ENCODE measurements at regions not wholly inside any gene's neighbourhood (a gene's known extent, or its start where the extent isn't known, plus 50 kb on each side); places are given as distances from the start of the nearest gene placed in this dataset.

DNA sequence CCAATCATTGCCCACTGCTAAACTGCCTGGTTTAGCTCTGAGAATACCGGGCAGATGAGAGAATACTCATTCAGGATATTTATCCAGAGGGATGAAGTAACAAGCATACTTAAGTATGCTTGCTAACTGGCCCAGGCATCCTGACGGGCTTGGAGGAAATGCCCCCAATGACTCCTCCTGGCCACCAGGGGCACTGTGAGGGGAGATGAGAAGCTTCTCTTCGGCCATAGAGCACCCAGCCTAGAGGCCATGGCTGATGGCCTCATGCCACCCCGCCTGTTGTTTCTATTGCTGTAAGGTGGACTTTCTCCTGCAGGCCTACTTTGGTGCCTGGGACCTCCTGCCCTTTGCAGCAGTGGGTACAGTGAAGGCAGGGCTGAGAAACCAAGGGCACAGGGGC is 134.5 kb upstream of the FSTL4 start:
- DNase-seq (ENCODE audit: low read depth in 4 of 4, low spot score in 3 of 4): no peak

DNA sequence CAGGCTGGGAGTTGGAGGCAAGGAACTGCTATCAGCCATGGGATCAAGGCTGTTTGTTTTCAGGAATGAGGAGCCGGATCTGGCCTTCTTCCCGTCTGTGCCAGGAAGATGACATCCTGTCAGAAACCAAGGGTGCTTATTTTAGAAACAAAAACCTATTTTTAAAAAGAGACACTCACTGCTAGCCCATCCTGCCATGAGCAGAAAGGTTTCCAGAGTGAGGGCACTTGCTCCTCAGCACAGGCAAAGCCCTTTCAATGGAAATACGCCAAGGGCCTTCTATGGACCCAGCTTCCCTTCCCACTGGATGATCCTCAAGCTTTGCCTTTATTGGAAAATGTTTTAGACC is 132.6 kb upstream of the FSTL4 start:
- DNase-seq (ENCODE audit: low read depth in 4 of 4, low spot score in 3 of 4): no peak

DNA sequence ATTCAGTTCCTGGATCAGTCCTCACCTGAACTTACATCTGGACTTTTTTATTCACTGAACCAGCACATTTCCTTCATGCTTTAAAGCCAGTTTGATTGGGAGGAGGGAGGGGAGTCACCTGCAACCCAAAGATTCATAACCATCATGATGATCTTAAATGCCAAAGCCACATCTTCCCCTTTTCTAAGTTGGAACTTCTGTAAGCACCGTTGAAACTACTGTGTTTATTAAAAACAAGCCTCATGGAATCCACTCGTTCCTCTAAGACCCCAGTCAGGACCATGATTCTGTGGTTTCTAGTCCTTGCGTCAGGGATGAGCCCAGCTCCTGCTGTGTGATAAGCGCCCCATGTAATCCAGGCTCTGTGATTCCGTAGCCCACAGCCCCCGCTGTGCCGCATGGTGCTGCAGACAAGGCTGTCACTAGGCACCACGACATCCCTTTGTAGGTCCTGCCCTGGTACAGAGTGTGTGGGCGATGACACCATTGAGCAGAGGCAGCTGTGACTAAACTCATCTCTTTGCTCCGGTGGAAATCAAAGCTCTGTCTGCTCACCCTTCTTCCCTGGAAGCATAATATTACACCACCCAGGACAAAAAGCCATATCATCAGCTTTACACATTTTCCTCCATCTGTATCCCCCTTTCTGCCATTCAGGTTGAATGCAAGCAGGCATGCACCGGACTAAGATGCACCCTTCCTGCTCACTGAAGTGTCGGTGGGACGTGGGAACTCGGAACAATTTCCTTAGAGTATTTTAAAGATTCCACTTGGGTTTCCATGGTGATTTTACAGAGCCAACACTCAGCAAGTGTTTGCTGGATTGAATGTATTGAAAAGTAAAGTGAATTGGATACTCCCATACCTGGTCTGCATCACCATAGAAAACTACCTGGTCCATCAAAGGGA is 132.0 kb upstream of the FSTL4 start:
- DNase-seq (ENCODE audit: low read depth in 4 of 4, low spot score in 3 of 4): no peak

DNA sequence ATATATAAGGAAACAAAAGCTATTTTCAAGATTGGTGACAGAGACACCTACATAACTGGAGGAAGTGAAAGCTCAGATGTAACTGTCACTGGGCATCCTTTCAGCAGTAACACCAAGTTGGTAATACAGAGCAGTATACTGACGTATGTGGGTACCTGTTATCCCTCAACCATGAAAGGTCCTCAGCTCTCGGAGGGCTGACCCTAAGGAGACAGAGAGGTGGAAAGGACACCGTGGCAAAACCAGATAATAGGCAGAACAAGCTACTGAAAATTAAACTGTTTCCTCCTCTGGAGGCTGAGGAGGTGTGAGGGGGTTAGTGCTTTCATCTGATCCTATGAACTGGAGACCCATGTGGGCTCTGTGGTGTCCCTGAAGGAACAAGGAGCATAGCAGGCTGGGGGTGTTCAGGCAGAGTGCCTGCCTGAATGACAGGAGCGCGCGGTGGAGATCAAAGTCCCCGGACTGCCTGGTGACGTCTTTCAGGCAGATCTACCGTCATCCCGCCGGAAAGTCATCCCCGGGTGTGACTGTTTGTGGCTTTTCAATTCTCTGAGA is 130.2 kb upstream of the FSTL4 start:
- no peak for DNase-seq (ENCODE audit: low read depth in 4 of 4, low spot score in 3 of 4)

DNA sequence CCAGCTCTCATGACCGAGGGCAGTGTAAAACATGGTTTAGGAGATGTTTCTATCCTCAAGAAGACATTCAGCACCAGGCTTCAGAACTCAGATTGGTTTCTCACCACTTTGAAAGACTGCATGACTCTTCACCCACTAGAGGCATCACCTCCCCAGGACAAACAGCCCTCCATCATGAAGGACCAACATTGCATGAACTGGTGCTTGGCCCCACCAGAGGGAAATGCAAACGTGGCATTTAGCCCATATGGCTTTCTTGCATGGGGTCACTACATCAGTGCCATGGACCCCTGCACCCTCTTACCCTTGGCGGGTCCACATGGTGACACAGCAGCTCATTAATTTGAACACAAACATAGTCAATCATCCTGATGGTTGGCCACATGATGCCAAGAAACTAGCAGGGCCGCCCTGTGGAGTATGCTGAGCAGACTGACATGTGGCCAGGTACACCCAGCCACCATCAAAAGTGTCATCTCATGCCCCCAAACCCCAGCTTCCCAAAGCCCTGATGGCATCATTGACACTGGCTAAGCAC is 129.5 kb upstream of the FSTL4 start:
- DNase-seq (ENCODE audit: low read depth in 4 of 4, low spot score in 3 of 4): no peak

DNA sequence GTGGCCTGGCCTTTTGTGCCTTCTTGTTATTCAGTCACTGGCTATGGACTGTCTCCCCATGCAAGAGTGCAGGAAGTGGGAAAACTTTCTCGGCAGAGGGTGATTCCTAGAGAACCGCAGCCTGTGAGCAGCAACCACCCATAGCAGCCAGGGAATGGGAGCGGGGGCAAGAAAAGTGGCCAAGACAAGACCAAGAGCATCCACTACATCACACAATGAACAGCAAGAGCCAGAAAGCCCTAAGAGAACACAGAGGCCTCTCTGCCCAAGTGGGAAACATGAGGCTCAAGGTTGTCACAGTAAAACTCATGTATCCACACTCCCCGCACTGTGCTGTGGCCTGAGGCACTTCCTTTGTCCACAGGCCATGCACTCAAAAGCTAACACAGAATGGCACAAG is 129.1 kb upstream of the FSTL4 start:
- DNase-seq (ENCODE audit: low read depth in 4 of 4, low spot score in 3 of 4): no peak

DNA sequence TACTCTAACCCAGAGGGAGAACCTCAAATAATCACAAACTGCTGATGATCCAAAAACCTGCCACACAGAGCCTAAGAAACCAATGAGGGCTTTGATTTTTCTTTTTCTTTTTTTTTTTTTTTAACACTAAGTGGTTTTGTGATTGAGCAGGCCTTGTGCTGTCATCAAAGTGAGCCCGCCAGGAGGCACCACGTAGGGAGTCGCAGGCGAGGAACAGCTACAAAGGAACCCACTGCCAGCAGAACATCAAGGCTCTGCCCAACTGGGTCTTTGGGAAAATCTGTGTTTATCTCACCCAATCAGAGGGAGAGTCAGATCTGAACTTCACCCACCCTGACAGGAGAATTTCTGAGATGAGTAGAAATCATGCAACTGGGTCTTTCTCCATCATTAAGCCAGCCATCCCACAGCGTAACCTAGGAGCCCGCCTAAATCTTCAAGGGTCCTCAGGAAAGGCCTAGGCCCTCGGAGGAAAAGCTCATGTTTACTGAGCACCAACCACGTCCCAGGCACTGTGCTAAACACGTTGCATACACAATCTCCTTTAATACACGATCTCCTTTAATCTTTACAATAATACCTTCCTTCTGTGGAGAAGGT is 126.9 kb upstream of the FSTL4 start:
- no peak for DNase-seq (ENCODE audit: low read depth in 4 of 4, low spot score in 3 of 4)

DNA sequence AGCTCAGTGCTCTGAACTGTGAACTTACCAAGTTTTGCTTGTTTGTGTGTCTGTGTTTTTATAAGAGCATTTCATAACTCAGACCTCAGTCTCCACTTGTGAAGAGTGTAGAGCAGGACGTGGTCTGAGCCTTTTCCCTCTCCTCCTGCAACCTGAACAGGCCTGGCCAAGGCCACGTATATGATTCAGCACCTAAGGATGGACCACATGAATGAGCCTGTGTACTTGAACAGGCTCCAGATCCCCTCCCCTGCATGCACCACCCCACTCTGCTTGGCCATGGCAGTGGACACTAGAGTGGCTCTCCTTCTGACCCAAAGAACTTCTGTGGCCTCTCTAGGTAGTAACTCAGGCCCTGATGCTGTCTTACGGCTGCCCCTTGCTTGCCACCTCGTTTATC is 125.9 kb upstream of the FSTL4 start:
- DNase-seq (ENCODE audit: low read depth in 4 of 4, low spot score in 3 of 4): no peak

DNA sequence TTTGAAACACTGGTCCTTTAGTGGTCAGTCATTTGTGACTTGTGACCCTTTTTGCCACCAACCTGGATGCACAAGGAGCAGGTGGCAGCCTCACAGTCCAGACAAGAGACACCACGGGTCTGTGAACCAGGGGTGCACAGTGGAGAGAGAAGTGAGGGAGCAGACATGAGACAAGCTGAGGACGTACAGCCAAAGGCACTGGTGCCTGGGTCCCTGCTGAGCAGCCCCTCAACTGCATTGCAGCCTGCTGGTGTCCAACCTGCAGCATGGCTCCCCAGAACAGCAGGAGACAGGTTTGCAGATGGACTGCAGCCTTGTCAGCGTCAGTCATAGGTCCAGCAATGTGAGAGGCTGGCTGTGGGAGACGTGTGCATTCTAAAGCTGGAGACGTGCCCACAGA is 124.2 kb upstream of the FSTL4 start:
- DNase-seq (ENCODE audit: low read depth in 4 of 4, low spot score in 3 of 4): no peak

DNA sequence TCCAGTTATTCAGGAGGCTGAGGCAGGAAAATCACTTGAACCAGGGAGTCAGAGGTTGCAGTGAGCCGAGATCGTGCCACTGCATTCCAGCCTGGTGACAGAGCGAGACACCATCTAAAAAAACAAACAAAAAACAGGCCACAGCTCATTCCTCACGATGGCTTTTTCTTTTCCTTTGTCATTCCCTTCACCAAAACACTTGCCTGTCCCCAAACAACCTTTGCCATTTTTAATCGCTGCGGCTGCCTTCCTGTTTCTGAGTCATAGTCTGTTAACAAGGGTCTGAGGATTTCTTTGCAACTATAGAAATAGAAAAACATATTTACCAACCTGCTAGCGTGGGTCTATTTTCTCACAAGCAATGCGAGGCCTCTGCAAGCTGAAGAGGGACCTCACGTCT is 123.0 kb upstream of the FSTL4 start:
- no peak for DNase-seq (ENCODE audit: low read depth in 4 of 4, low spot score in 3 of 4)

DNA sequence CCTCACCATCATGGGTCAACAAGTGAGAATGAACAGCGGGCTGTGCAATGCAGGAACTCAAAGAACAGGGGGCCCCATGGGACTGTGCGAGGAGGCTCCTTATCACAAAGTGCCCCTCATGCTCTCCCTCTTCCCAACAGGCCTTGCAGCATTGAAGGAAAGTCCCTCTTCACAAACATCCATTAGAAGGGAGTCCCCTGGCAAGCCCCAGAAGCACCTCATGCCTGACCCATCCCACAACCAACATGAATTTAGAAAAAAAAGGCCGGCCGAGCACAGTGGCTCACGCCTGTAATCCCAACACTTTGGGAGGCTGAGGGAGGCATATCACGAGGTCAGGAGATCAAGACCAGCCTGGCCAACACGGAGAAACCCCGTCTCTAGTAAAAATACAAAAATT is 122.6 kb upstream of the FSTL4 start:
- no peak for DNase-seq (ENCODE audit: low read depth in 4 of 4, low spot score in 3 of 4)

DNA sequence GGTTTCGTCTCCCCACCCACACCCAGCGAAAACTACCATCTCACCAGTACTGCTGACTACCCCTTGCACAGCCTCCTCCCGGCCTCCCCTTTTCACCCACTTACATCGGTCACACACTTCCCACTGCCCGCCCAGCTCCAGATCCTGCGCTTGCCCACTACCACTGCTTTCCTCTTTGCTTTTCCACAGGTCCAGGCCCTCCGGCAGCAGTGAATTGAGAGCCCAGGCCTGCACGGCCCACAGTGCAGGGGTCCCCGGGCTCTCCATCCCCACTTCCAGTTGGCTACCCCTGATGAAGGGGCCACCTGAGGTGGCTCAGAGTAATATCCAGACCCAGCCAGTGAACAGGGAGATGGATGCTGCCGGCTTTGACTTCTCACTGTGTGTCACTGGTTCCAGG is 120.2 kb upstream of the FSTL4 start:
- DNase-seq (ENCODE audit: low read depth in 4 of 4, low spot score in 3 of 4): no peak

DNA sequence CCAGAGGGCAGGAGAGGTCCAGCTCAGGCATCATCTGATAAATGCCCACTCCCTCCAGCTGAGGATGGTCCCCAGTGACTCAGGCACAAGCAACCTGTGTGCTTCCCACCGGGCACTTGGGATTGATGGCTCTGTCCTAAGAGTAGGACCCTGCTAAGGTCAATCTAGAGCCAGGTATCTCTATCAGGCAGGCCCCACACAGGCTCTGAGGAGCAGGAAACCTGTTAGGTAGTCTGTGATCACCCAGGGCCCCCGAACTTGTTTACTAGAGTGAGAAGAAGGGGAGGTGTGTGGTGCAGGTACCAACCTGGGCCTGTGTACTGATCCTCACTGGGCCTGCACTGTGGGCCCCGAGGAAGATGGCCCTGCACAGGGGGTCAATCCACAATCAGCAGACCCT is 119.6 kb upstream of the FSTL4 start:
- DNase-seq (ENCODE audit: low read depth in 4 of 4, low spot score in 3 of 4): no peak

DNA sequence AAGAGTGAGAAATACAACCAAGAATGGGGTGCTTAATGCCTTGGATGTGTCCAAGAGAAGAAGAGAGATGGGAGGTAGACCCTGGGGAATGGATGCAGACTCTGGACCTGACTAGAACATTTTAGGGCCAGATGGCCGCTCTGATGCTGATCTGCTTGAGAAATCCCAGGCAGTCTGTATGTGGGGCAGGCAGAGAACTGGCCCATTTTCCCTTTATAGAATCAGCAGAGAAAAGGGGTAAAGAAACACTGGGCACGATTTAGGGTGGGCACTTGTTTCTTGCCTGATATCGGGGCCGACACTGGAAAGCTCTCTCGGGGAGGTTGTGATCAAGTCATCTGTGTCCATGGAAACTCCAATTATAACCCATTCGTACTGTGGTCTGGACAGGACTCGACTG is 118.5 kb upstream of the FSTL4 start:
- no peak for DNase-seq (ENCODE audit: low read depth in 4 of 4, low spot score in 3 of 4)

DNA sequence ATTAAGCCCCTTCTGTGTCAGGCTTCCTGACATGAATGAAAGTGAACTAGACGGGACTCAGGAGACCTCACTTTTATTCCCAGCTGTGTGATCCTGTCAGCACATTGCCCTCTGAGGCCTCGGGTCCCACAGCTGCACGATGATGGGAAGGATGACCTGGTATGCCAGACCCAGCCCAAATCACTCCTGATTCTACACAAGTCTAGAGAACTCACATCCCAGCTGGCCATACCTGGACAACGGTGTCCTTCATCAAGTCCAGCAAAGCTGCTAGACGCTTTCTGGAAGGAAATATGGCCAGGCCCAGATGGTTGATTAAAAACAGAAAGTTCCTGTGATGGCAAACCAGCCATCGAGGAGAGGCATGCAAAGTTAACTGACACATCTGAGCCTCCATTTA is 118.0 kb upstream of the FSTL4 start:
- DNase-seq (ENCODE audit: low read depth in 4 of 4, low spot score in 3 of 4): no peak

DNA sequence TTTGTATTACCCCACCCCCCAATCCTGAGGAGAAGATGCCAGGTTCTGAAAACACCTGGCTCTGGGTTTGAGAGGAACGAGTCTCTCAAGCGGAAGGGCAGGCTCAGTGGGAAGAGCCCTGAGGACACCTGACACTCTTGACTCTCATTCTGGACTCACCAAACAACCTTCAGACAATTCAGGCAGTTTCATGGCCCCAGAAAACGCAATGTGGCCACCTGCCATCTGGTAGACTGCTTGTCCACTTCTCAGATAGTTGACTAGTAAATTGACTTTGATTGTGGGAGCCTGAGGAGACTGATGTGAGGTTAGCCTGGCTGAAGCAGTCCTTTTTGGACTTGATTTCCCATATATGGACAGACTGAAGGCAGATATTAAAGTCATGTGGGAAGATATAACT is 117.5 kb upstream of the FSTL4 start:
- DNase-seq (ENCODE audit: low read depth in 4 of 4, low spot score in 3 of 4): no peak

DNA sequence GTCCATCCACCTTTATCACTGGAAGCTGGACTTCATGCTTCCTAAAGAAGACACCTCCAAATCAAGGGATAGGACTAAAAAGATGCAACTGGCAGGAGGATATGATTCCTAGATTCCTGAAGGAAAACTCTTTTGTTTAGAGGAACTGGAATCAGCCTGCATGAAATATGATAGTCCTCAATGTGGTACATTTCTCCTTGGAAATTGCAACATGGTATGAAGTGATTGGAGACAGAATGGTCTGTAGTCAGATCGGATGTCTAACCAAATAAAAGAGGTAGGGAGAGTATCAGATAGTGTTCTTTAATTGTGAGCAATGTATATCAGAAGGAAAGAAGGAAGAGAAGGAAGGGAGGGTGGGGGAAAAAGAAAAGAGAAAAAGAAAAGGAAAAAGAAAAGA is 116.1 kb upstream of the FSTL4 start:
- no peak for DNase-seq (ENCODE audit: low read depth in 4 of 4, low spot score in 3 of 4)

DNA sequence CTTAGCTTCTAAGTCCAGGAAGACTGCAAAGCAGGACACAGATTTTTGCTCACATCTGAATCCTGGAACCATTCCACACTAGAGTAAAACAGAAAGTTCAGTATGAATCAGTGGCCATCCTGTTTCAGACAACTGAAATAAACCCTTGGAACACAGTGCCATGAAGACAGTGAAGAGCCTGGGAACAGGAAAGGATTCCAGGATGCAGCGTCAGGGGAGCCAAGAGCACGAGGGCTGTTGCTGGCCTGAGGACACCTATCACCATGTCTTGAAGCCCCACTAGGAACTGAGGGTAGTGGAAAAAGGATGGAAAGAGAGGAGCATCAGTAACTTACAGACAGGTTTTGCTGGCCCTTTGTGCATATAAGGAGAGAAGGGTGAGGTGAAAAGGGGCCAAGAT is 115.3 kb upstream of the FSTL4 start:
- no peak for DNase-seq (ENCODE audit: low read depth in 4 of 4, low spot score in 3 of 4)

DNA sequence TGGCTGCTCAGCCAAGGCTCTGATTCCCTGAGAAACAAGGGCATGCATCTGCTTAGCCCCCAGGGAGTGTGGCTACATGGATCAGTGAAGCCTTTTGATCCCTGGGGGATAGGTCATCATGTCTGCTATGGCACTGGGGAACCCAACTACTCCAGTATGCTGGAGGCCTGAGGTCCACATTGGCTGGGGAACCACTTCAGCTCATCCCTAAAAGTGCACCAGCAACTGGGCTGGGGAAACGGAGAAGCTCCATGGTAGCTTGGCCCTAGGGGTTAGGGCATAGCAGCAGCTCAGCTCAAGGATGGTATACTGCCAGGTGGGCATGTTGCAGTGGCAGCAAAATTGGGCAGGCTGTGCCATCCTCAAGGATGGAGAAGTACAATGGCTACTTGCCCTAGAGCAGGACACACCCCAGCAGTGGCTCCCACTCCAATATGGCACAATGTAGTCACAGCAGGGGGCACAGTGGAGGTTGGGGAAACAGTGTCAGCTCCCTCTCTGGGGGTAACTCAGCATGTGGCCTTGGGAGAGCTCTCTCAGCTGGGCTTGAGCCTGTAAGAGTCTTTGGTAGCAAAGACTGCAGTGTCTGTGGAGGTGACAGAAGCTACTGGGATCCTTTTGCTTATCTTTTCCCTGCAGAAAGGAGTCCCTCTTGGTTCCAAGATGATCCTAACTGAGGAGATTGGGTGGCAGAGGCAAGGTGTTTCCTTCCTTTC is 111.5 kb upstream of the FSTL4 start:
- DNase-seq (ENCODE audit: low read depth in 4 of 4, low spot score in 3 of 4): no peak

DNA sequence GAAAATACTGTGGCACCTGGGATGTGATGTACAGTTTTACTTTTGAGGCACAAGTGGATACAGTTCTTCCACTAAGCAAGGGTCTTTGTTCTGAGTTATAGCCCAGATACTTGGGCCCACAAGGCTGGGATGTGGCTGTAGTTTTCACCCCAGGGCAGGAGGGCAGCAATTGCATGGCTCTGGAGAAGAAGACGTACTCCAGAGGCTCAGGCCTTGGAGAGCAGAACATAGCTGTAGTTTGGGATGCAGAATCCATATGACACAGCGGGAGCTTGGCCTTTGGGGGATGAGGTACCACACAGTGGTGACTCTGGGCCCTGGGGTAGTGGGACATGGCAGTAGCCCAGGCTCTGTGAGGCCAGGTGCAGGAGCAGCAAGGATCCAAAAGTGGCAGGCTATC is 110.8 kb upstream of the FSTL4 start:
- DNase-seq (ENCODE audit: low read depth in 4 of 4, low spot score in 3 of 4): no peak

DNA sequence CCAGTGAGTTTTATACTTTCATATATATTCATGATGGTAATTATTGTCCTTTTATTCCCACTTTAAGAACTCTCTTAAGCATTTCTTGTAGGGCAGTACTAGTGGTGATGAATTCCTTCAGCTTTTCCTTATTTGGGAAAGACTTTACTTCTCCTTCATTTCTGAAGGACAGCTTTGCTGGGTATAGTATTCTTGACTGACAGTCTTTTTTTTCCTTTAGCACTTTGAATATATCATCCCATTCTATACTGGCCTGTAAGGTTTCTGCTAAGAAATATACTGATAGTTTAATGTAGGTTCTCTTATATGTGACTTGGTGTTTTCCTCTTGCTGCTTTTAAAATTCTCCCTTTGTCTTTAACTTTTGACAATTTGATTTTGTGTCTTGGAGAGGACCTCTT is 109.0 kb upstream of the FSTL4 start:
- DNase-seq (ENCODE audit: low read depth in 4 of 4, low spot score in 3 of 4): no peak

Measured in right renal pelvis (tissue), 4 donors.